MM.1S (cell line): ENCODE measurements at regions not wholly inside any gene's neighbourhood (a gene's known extent, or its start where the extent isn't known, plus 50 kb on each side); places are given as distances from the start of the nearest gene placed in this dataset.

Source experiments
- CTCF ChIP-seq: fragments of 300-600 bp; sonication (generic); IDR thresholded peaks from 2 replicates; pipeline ENCODE4 v1.5.1; 2016; ENCODE audit warnings: antibody characterized with exemption, low read length, mixed read lengths
- EZH2 ChIP-seq: fragments of 300-600 bp; sonication (generic); optimal IDR thresholded peaks from 2 replicates; pipeline ENCODE3; 2017; ENCODE audit warnings: low read depth, mild to moderate bottlenecking, antibody characterized with exemption, low read length, mixed read lengths

GRCh38 chr9:118650417-118650816, 718.8 kb downstream of the BRINP1 start:
- TF ChIP-seq CTCF = no peak
- TF ChIP-seq EZH2 = no peak
